ENCODE measurements at regions not wholly inside any gene's neighbourhood (a gene's known extent, or its start where the extent isn't known, plus 50 kb on each side); places are given as distances from the start of the nearest gene placed in this dataset.

DNA sequence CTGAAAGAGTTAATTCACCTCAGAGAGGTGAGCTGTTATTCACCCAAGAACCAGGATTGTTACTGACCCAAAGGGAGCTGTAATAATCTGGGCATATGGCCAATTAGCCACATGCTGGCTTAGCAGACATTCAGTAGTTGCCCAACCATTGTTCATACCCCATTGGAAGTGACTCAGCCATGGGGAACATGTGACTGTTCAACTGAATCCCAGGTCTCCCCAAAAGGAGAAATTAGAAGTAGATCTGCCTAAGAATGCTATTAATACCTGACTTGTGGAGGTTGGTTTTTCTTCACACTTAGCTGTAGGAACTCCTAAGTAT is 272.6 kb upstream of the UBE2E3 start:
- TF ChIP-seq POLR2A (IDR thresholded peaks at IDR 0.05): no peak
- TF ChIP-seq, protein P1, sequence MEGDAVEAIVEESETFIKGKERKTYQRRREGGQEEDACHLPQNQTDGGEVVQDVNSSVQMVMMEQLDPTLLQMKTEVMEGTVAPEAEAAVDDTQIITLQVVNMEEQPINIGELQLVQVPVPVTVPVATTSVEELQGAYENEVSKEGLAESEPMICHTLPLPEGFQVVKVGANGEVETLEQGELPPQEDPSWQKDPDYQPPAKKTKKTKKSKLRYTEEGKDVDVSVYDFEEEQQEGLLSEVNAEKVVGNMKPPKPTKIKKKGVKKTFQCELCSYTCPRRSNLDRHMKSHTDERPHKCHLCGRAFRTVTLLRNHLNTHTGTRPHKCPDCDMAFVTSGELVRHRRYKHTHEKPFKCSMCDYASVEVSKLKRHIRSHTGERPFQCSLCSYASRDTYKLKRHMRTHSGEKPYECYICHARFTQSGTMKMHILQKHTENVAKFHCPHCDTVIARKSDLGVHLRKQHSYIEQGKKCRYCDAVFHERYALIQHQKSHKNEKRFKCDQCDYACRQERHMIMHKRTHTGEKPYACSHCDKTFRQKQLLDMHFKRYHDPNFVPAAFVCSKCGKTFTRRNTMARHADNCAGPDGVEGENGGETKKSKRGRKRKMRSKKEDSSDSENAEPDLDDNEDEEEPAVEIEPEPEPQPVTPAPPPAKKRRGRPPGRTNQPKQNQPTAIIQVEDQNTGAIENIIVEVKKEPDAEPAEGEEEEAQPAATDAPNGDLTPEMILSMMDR (IDR thresholded peaks at IDR 0.05): no peak

Measured in right lobe of liver (tissue), 4 donors.